NCI-H187 (cell line): ENCODE measurements at regions not wholly inside any gene's neighbourhood (a gene's known extent, or its start where the extent isn't known, plus 50 kb on each side); places are given as distances from the start of the nearest gene placed in this dataset.
"Not testable (repeated sequence)": the region's sequence is repeated elsewhere in the genome, so short reads cannot be mapped to it uniquely, and the experiment has no call there.

Experiments used
- DNase-seq, 2 experiments: peaks; one replicate each; lab custom pipeline; 2025; lab: John Stamatoyannopoulos, UW

DNA sequence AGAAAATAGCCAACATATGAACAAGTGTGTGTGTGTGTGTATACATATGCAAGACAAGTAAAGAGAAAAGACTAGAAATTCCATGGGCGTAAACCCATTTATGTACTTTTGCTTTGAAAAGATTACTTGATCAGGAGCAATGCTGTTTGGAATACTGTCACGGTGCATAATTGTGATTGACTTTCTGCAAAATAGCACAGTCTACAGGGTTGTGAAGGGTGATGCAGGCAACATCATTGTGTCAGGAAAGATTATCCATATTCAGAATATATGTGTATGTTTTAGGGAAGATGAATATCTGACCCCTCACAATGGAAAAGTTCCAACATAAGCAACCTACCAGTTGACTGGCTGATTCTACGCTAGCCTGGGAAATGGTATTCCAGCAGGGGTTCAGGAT, 307.7 kb downstream of the JRKL start:
- no peak for DNase-seq

DNA sequence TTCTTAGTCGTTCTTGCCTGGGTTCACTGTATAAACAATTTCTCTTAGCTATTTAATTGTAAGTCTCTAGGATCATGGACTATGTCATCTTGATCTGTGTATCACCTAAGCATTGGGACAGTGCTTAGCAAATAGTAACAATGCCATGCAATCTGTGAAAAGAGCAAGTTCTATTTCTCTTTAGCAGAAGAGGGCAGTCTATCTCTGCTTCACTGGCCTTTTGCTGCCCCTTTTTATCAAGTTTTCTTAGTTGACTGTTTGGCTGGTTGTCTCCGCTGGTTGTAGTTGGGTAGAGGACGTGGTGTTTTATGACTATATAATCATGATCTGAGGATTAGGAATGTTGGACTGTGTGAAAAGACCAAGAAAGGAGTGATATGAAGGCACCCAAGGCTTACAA, 315.0 kb downstream of the JRKL start:
- DNase-seq: no peak

DNA sequence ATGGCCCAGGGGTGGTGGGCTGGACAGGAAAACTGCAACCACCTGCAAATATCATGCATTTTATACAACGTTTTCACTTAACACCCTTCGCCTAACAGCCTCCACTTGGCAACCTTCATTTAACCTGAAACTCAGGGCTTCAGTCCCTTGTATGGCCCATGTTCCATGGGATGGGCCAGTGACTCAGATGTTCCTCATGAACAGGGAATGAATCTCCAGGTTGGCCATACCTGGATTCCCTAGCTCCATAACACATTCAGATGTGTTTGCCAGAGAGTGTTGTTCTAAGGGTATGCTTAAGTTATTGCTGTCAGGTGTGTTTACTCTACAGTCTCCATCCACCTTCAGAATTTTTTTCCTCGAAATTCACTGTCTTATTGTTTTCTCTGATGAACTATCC, 316.9 kb downstream of the JRKL start:
- no peak for DNase-seq

GRCh38 chr11:96707273-96707672, 317.5 kb downstream of the JRKL start:
- no peak for DNase-seq

- DNase-seq: peak; percentile 14 to 47
Measured at GRCh38 chr11:96708219-96708878, 318.5 kb downstream of the JRKL start.

- no peak for DNase-seq
Measured at GRCh38 chr11:96713301-96713700, 323.5 kb downstream of the JRKL start.

- DNase-seq: no peak
Measured at GRCh38 chr11:96714689-96715088, 324.9 kb downstream of the JRKL start.

DNA sequence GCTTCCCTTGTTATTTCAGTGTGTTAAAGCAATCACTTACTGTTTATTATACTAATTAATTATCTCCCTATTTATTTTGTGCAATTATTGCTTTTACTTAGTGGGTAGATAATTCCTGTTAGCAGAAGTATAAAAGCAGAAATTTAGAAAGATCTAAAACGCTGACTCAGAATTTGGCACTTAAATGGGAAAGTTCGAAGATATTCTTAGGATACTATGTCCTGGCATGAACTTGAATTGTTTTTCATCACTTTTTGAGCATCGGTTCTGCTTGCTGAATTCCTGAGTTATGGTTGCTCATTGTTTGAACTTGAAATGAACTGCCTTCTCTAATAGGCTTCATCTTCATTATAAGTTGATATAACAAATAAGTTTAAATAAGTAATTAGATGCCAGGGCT, 325.4 kb downstream of the JRKL start:
- DNase-seq: no peak

DNA sequence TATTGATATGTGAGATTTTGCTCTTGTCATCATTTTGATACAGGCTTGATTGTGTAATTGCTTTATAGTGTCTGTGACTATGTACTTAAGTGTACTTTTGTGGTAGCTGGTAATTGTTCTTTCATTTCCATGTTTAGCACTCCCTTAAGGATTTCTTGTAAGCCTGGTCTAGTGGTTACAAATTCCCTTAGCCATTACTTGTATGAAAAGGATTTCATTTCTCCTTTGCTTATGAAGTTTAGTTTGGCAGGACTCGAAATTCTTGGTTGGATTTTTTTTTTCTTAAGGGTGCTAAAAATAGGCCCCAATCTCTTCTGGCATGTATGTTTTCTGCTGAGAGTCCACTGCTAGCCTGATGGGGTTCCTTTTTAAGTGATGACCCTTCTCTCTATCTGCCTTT, 346.8 kb downstream of the JRKL start:
- no peak for DNase-seq

GRCh38 chr11:96738311-96738710, 348.5 kb downstream of the JRKL start:
- DNase-seq: no peak

DNA sequence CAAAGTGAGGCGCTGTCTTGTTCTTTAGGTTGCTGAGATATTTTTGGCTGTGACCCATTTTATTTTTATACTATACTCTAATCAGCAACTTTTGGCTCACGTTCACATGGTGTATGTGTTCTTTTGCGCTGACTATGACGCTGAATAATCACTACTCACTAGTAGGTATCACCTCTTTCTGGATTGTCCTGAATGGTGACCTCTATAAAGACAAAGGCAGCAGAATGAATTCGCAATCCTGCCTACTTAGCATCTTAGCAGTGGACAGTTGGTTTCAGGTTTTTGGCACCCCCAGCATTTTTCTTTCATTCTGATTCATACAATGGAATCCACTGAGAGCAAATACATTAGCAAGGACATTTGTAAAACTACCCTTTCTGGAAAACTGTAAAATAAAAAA, 351.3 kb downstream of the JRKL start:
- no peak for DNase-seq

GRCh38 chr11:96744697-96745096, 354.9 kb downstream of the JRKL start:
- no peak for DNase-seq

- DNase-seq: no peak
Measured at GRCh38 chr11:96748639-96749370, 359.0 kb downstream of the JRKL start.

- DNase-seq: not testable (repeated sequence)
Measured at GRCh38 chr11:96751807-96752206, 362.0 kb downstream of the JRKL start.

DNA sequence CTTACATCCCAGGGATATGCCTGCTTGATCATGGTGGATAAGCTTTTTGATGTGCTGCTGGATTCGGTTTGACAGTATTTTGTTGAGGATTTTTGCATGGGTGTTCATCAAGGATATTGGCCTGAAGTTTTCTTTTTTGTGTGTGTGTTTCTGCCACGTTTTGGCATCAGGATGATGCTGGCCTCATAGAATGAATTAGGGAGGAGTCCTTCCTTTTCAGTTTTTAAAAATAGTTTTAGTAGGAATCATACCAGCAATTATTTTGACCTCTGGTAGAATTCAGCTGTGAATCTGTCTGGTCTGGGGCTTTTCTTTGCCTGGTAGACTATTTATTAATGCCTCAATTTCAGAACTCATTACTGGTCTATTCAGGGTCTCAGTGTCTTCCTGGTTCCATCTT, 362.4 kb downstream of the JRKL start:
- no peak for DNase-seq

DNA sequence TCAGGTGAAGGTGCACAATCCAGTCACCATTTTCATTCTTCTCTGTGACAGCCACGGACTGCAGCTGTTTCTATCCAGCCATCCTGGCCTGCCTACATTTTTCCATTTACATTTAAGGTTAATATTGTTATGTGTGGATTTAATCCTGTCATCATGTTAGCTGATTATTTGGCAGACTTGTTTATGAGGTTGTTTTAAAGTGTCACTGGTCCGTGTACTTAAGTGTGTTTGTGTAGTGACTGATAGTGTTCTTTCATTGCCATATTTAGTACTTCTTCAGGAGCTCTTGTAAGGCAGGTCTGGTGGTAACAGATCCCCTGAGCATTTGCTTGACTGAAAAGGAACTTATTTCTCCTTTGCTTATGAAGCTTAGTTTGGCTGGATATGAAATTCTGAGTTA, 364.2 kb downstream of the JRKL start:
- DNase-seq: no peak

GRCh38 chr11:96755209-96755608, 365.4 kb downstream of the JRKL start:
- no peak for DNase-seq

DNA sequence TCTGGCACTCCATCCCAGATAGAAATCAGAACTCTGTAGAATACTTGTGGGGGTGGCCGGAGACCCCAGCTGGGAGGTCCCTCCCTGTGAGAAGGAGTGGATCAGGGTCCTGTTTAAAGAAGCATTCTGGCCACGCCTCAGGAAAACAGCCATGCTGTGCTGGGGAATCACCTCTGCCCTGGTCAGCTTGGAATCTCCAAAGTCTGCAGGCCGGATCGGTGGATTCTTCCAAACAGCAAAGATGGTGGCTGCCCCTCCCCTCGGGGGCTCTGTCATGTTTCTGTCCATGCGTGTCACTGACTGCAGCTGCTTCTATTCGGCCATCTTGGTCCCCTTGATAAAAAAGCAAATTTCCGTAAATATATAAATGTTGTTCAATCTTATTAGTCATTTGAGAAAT, 365.9 kb downstream of the JRKL start:
- DNase-seq: no peak

- no peak for DNase-seq
Measured at GRCh38 chr11:96758957-96759356, 369.1 kb downstream of the JRKL start.

GRCh38 chr11:96760306-96760705, 370.5 kb downstream of the JRKL start:
- DNase-seq: no peak

GRCh38 chr11:96760815-96761214, 371.0 kb downstream of the JRKL start:
- DNase-seq: no peak

- no peak for DNase-seq
Measured at GRCh38 chr11:96761451-96761850, 371.6 kb downstream of the JRKL start.

DNA sequence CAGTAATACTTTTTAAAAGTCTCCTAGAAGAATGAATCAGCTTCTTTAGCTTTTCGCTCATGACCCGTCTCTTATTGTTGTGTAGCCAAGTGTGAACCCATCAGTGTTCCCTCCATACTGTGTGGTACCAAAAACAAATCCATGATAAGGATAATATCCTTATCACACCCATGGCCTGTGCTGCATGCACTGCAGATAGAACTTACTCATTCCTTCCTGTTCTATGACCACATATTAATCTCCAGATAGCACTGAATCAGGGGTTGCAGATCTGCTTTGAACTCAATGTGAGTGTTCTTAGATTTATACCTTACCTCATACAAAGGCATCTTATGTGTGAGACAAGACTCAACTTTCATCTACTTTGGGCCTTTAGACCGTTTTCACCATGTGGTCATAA, 373.4 kb downstream of the JRKL start:
- no peak for DNase-seq

DNA sequence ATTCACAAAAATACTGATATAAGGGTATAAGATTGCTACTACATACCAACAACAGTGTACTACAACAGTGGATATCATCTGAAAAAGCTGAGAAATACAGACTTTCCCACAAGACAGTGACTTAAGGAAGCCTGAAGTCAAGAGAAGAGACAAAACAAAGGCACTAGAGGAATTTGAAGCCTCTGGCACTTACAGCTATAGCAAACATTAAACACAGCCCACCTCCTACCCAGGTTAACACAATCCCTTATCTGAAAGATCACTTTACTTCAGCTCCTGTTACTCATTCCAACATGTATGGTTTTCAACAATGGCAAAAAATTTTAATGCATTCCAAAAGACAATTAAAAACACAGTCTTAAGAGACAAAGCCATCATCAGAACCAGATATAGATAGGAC, 388.5 kb downstream of the JRKL start:
- no peak for DNase-seq
